Spleen (tissue), 11 donors: ENCODE measurements at regions not wholly inside any gene's neighbourhood (a gene's known extent, or its start where the extent isn't known, plus 50 kb on each side); places are given as distances from the start of the nearest gene placed in this dataset.

Experiments used
- DNase-seq: peaks from one replicate; pipeline ENCODE4 v3.0.0-alpha.2; 2020
- H3K27ac ChIP-seq, 8 donors: fragments of 200-600 bp; sonication (generic) in 7 of 8; 1 replicate in 4 of 8; 2 replicates in 4 of 8; pipeline versions ENCODE4 v1.5.0 to v1.8.0; 2016 to 2021; ENCODE audit warnings: inconsistent platforms in 4 of 8, mild to moderate bottlenecking in 4 of 8, moderate library complexity in 1 of 8
- H3K27me3 ChIP-seq, 7 donors: fragments of 200-600 bp; sonication (generic) in 6 of 7; replicated peaks in 1 of 7; 1 replicate in 4 of 7; 2 replicates in 3 of 7; pipeline versions ENCODE4 v1.5.0 to v1.8.0; 2016 to 2021; ENCODE audit warnings: inconsistent platforms in 3 of 7, mild to moderate bottlenecking in 1 of 7
- H3K36me3 ChIP-seq, 6 donors: fragments of 200-600 bp; sonication (generic) in 5 of 6; 1 replicate in 4 of 6; 2 replicates in 2 of 6; pipeline versions ENCODE4 v1.5.0 to v1.8.0; 2016 to 2021; ENCODE audit warnings: inconsistent platforms in 2 of 6
- H3K4me1 ChIP-seq, 6 donors: fragments of 200-600 bp; sonication (generic) in 5 of 6; 1 replicate in 3 of 6; 2 replicates in 3 of 6; pipeline versions ENCODE4 v1.5.0 to v1.8.0; 2016 to 2021; ENCODE audit warnings: inconsistent platforms in 3 of 6
- H3K4me3 ChIP-seq, 8 donors: fragments of 200-600 bp; sonication (generic) in 7 of 8; 1 replicate in 4 of 8; 2 replicates in 4 of 8; pipeline versions ENCODE4 v1.5.0 to v1.8.0; 2016 to 2021; ENCODE audit warnings: inconsistent platforms in 4 of 8, mild to moderate bottlenecking in 4 of 8, moderate library complexity in 2 of 8
- H3K9me3 ChIP-seq, 8 donors: fragments of 200-600 bp; sonication (generic) in 7 of 8; 1 replicate in 4 of 8; 2 replicates in 4 of 8; pipeline versions ENCODE4 v1.5.0 to v1.8.0; 2016 to 2021; ENCODE audit warnings: inconsistent platforms in 4 of 8
- CTCF ChIP-seq, 11 experiments: fragments of 200-600 bp in 7 of 11; fragments of 450-650 bp in 4 of 11; sonication (generic) in 4 of 11; IDR thresholded peaks in 8 of 11; conservative IDR thresholded peaks in 3 of 11; 1 replicate in 7 of 11; 2 replicates in 4 of 11; pipeline versions ENCODE4 v1.4.0 to v1.8.0; 2016 to 2021; ENCODE audit warnings: antibody characterized with exemption in 11 of 11, inconsistent platforms in 4 of 11, mild to moderate bottlenecking in 1 of 11
- POLR2A ChIP-seq, 3 donors: fragments of 450-650 bp; IDR thresholded peaks; one replicate each; pipeline ENCODE4 v1.5.1; 2017; ENCODE audit warnings: antibody characterized with exemption in 3 of 3, mild to moderate bottlenecking in 1 of 3
- POLR2AphosphoS5 ChIP-seq, 3 donors: sonication (generic); formaldehyde crosslinking; IDR thresholded peaks; one replicate each; pipeline ENCODE4 v1.5.1; 2017; ENCODE audit warnings: antibody characterized with exemption in 3 of 3
- WGBS, 5 donors: extraction: QIAGEN DNeasy Blood & Tissue Kit in 3 of 5; methylation state at CpG; one replicate each; pipeline versions ENCODE4 v1.1.5 to v1.1.7; 2013 to 2018; 5-methylcytosine and 5-hydroxymethylcytosine counted together
- intact Hi-C: fragments of 100-400 bp; cut with DNase I; formaldehyde crosslinking; loops from one replicate; pipeline ENCODE4 v1.15.0; 2023; ENCODE audit warnings: low total_unique reads
- donor health status: healthy with polysubstance abuse.
- donor health status: DM: no; HTN: no; CAD: no; lungs with moderate emphysema.
- donor health status: DM: no; HTN: no; CAD: no.
- donor health status: Bipolar disorder and iron deficiency.
- donor health status: healthy.
- donor health status: DM: no; HTN: no; CAD: no.
- donor health status: DM: yes; HTN: yes; CAD: no.

- intact Hi-C loops, result no loop called here
- H3K4me3 ChIP-seq, result no peak overlapping the region
- H3K4me1 ChIP-seq, result peaks cover 0 to 6% (median 0%) of the 10 kb centered on the region in 6 donors
- H3K9me3 ChIP-seq, result no peaks in the 10 kb centered on the region
- no peaks in the 10 kb centered on the region for H3K36me3 ChIP-seq
- no peak for DNase-seq
- no peaks in the 10 kb centered on the region for H3K27me3 ChIP-seq
- no peak for TF ChIP-seq CTCF (IDR thresholded peaks at IDR 0.05 in 8 of 11, conservative IDR thresholded peaks at IDR 0.05 in 3 of 11)
- TF ChIP-seq POLR2AphosphoS5 (IDR thresholded peaks at IDR 0.05), result no peak
- no peak for TF ChIP-seq POLR2A (IDR thresholded peaks at IDR 0.05)
- no peak overlapping the region for H3K27ac ChIP-seq
- WGBS, 5 donors, result 94 to 100% (median 95%) methylated on average over 1 of the region's 1 CpG
Measured at GRCh38 chr2:48135797-48136196, 178.7 kb upstream of the FOXN2 start.

DNA sequence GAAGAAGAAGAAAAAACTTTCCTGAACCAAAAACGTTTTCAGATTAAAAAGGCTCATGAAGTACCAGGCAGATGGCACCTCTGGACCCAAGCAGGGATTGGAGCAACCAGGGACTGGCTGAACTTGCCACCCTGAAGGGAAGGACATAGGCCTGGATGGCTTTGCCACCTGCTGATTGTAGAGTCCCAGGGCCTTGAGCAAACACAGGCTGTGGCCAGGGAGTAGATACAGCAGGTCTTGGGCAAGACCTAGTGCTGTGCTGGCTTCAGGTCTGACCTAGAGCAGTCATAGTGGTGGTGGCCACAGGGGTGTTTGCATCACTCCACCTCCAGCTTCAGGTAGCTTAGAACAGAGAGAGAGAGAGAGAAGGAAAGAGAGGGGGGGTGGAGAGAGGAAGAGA, 176.7 kb upstream of the FOXN2 start:
- intact Hi-C loops, result no loop called here
- Histone ChIP-seq H3K4me1 (no peaks in the 10 kb centered on the region), H3K27me3 (no peaks in the 10 kb centered on the region), H3K36me3 (no peaks in the 10 kb centered on the region), H3K4me3 (no peak overlapping the region), H3K27ac (no peak overlapping the region), H3K9me3 (no peaks in the 10 kb centered on the region)
- WGBS, 5 donors, result 53 to 72% (median 57%) methylated on average over 1 of the region's 1 CpG
- no peak for TF ChIP-seq CTCF (IDR thresholded peaks at IDR 0.05 in 8 of 11, conservative IDR thresholded peaks at IDR 0.05 in 3 of 11)
- no peak for TF ChIP-seq POLR2A (IDR thresholded peaks at IDR 0.05)
- TF ChIP-seq POLR2AphosphoS5 (IDR thresholded peaks at IDR 0.05), result no peak
- no peak for DNase-seq

GRCh38 chr2:48138898-48139297, 175.6 kb upstream of the FOXN2 start:
- H3K4me3 ChIP-seq, result no peak overlapping the region
- intact Hi-C loops, result no loop called here
- H3K9me3 ChIP-seq, result no peaks in the 10 kb centered on the region
- no peaks in the 10 kb centered on the region for H3K36me3 ChIP-seq
- TF ChIP-seq POLR2AphosphoS5 (IDR thresholded peaks at IDR 0.05), result no peak
- TF ChIP-seq CTCF (IDR thresholded peaks at IDR 0.05 in 8 of 11, conservative IDR thresholded peaks at IDR 0.05 in 3 of 11), result no peak
- no peak for TF ChIP-seq POLR2A (IDR thresholded peaks at IDR 0.05)
- H3K27ac ChIP-seq, result no peak overlapping the region
- H3K27me3 ChIP-seq, result no peaks in the 10 kb centered on the region
- no peaks in the 10 kb centered on the region for H3K4me1 ChIP-seq
- DNase-seq, result no peak
- WGBS, 5 donors, result 0 to 10% (median 0%) methylated on average over 1 of the region's 1 CpG

DNA sequence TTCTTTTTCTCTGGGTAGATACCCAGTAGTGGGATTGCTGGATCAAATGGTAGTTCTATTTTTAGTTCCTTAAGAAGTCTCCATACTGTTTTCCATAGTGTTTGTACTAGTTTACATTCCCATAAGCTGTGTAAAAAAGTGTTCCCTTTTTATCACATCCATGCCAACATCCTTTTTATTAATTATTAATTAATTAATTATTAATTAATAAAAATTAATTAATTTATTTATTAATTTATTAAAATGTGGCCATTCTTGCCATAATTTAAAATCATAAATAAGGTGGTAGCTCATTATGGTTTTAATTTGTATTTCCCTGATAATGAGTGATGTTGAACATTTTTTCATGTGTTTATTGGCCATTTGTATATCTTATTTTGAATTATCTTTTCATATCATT, 173.9 kb upstream of the FOXN2 start:
- Histone ChIP-seq H3K27me3 (no peaks in the 10 kb centered on the region), H3K4me1 (peaks cover 0 to 11% (median 5%) of the 10 kb centered on the region in 6 donors), H3K36me3 (no peaks in the 10 kb centered on the region), H3K9me3 (no peaks in the 10 kb centered on the region), H3K4me3 (no peak overlapping the region), H3K27ac (no peak overlapping the region)
- DNase-seq, result no peak
- no peak for TF ChIP-seq POLR2A (IDR thresholded peaks at IDR 0.05)
- TF ChIP-seq CTCF (IDR thresholded peaks at IDR 0.05 in 8 of 11, conservative IDR thresholded peaks at IDR 0.05 in 3 of 11), result no peak
- no peak for TF ChIP-seq POLR2AphosphoS5 (IDR thresholded peaks at IDR 0.05)
- intact Hi-C loops, result no loop called here
